GM23248 (cell line): ENCODE measurements at regions not wholly inside any gene's neighbourhood (a gene's known extent, or its start where the extent isn't known, plus 50 kb on each side); places are given as distances from the start of the nearest gene placed in this dataset.

ENCODE experiments used
- EZH2 ChIP-seq: fragments of 200-600 bp; sonication (generic); IDR thresholded peaks from 2 replicates; pipeline ENCODE4 v1.6.1; 2018; ENCODE audit warnings: antibody characterized with exemption, mild to moderate bottlenecking; ENCODE audit not compliant: insufficient read depth, poor library complexity, severe bottlenecking
- EZH2phosphoT487 ChIP-seq: fragments of 200-600 bp; sonication (generic); IDR thresholded peaks from 2 replicates; pipeline ENCODE4 v1.6.1; 2018; ENCODE audit warnings: antibody characterized with exemption, moderate library complexity, mild to moderate bottlenecking, low read depth; ENCODE audit not compliant: insufficient read depth

DNA sequence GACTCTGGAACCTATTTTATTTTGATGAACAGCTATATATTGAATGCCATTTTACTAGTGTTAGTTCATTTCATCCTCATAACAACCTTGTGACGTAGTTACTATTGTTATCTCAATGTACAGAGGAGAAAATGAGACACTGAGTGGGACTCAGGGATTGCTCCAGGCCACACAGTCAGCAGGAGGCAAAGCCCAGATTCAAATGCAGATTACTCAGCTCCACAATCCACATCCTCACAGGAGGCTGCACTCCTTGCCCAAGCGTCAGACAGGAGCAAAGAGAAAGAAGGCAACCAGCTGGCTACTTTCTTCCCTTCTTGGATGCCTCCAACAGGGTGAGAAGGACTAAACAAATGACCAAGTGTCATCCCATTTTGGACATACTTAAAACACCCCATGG, 92.0 kb upstream of the CCDC54 start:
- TF ChIP-seq EZH2: no peak
- no peak for TF ChIP-seq EZH2phosphoT487
